ENCODE measurements at regions not wholly inside any gene's neighbourhood (a gene's known extent, or its start where the extent isn't known, plus 50 kb on each side); places are given as distances from the start of the nearest gene placed in this dataset.
A peak's percentile ranks its signal among the peaks of the same experiment; 100 is the strongest.

GRCh38 chr6:113412589-113413357 lies 444.4 kb upstream of the MARCKS start:
- Histone ChIP-seq H3K27ac (ENCODE audit: low read depth) (no peak overlapping the region), H3K36me3 (ENCODE audit: insufficient read depth) (no peaks in the 10 kb centered on the region), H3K4me1 (ENCODE audit: insufficient read depth) (no peaks in the 10 kb centered on the region), H3K4me3 (ENCODE audit: low read depth, low read length) (no peak overlapping the region)
- no peak for DNase-seq (ENCODE audit: extremely low spot score)
- 99% methylated on average over 1 of the region's 1 CpG for WGBS

GRCh38 chr6:113414511-113414910 lies 442.6 kb upstream of the MARCKS start:
- no peak overlapping the region for H3K4me3 ChIP-seq (ENCODE audit: low read depth, low read length)
- WGBS: 25% methylated on average over 3 of the region's 3 CpGs
- no peak overlapping the region for H3K27ac ChIP-seq (ENCODE audit: low read depth)
- no peak for DNase-seq (ENCODE audit: extremely low spot score)
- H3K36me3 ChIP-seq (ENCODE audit: insufficient read depth): no peaks in the 10 kb centered on the region
- no peaks in the 10 kb centered on the region for H3K4me1 ChIP-seq (ENCODE audit: insufficient read depth)

DNA sequence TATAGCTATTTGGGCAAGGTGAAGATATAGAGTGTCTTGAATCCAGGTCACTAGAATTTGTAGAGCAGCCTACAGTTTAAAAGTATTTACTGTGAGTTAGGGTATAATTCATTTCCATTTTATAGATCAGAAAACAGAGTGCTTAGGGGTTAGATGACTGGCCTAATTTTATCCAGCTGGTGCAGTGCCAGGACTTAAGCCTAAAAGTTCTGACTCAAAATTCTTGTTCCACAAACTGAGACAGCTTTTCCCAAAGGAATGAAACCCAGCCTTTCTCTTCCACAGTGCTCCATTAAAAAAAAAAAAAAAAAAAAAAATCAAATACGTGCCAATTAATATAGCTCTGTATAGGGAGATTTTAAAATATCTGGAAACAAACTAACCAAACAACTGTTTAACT lies 441.0 kb upstream of the MARCKS start:
- WGBS: 71% methylated on average over 1 of the region's 1 CpG
- H3K36me3 ChIP-seq (ENCODE audit: insufficient read depth): no peaks in the 10 kb centered on the region
- no peaks in the 10 kb centered on the region for H3K4me1 ChIP-seq (ENCODE audit: insufficient read depth)
- DNase-seq (ENCODE audit: extremely low spot score): no peak
- H3K4me3 ChIP-seq (ENCODE audit: low read depth, low read length): no peak overlapping the region
- H3K27ac ChIP-seq (ENCODE audit: low read depth): no peak overlapping the region

- H3K36me3 ChIP-seq (ENCODE audit: insufficient read depth): no peaks in the 10 kb centered on the region
- DNase-seq (ENCODE audit: extremely low spot score): no peak
- WGBS: 65% methylated on average over 1 of the region's 1 CpG
- H3K4me1 ChIP-seq (ENCODE audit: insufficient read depth): no peaks in the 10 kb centered on the region
- H3K4me3 ChIP-seq (ENCODE audit: low read depth, low read length): no peak overlapping the region
- H3K27ac ChIP-seq (ENCODE audit: low read depth): no peak overlapping the region
Measured at GRCh38 chr6:113420290-113420689, 436.9 kb upstream of the MARCKS start.

DNA sequence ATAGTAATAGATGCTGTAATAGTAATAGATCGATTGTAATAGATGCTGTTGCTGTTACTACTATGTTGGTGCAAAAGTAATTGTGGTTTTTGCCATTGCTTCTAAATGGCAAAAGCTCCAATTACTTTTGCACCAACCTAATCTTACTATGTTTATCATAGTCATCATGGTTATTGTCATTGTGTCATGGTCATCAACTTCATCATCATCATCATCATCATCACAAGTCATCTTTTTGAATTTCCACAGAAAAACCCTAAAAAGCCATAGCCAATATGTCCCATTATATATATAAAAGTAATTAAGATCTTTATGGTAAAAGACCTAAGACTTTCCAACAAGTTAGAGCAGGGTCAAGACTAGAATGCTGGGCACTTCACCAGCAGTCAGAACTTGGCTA lies 435.1 kb upstream of the MARCKS start:
- Histone ChIP-seq H3K36me3 (ENCODE audit: insufficient read depth) (no peaks in the 10 kb centered on the region), H3K4me3 (ENCODE audit: low read depth, low read length) (no peak overlapping the region), H3K27ac (ENCODE audit: low read depth) (no peak overlapping the region), H3K4me1 (ENCODE audit: insufficient read depth) (no peaks in the 10 kb centered on the region)
- 92% methylated on average over 1 of the region's 1 CpG for WGBS
- no peak for DNase-seq (ENCODE audit: extremely low spot score)

- H3K4me1 ChIP-seq (ENCODE audit: insufficient read depth): no peaks in the 10 kb centered on the region
- DNase-seq (ENCODE audit: extremely low spot score): no peak
- WGBS: 72% methylated on average over 1 of the region's 1 CpG
- no peaks in the 10 kb centered on the region for H3K36me3 ChIP-seq (ENCODE audit: insufficient read depth)
- no peak overlapping the region for H3K4me3 ChIP-seq (ENCODE audit: low read depth, low read length)
- no peak overlapping the region for H3K27ac ChIP-seq (ENCODE audit: low read depth)
Measured at GRCh38 chr6:113423956-113424355, 433.2 kb upstream of the MARCKS start.

DNA sequence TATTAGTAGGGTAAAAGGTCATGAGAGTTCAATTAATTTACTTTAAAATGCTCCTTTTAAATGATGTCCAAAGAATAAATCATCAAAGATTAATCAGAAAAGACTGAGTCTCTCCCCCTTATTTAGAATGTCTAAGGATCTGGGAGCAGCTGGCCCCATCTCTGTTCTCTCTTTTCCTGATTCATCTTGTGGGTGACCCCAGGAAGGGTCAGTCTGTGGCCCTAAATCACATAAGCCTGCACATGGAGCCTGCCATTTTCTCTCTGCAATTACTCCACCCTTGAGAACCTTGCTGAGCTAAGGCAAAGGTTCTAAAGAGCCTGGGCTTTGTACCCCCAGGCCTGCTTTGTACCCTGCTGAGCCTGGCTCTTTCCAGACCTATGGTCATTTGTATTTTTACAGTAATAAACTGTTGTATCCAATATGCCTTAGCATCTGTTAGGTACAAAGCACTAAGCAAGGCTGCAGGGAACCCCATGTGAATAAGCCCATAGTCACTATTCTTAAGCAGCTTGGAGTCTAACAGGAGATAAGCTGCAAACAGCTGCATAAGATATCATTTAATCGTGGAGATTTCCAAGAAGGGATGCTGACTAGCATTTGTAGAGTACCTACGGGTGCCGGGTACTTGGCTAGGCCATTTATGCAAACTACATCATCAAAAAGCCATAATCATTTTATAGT lies 431.0 kb upstream of the MARCKS start:
- 63% methylated on average over 3 of the region's 3 CpGs for WGBS
- Histone ChIP-seq H3K4me1 (ENCODE audit: insufficient read depth) (no peaks in the 10 kb centered on the region), H3K4me3 (ENCODE audit: low read depth, low read length) (no peak overlapping the region), H3K27ac (ENCODE audit: low read depth) (no peak overlapping the region), H3K36me3 (ENCODE audit: insufficient read depth) (no peaks in the 10 kb centered on the region)
- DNase-seq (ENCODE audit: extremely low spot score): no peak

GRCh38 chr6:113427617-113428016 lies 429.5 kb upstream of the MARCKS start:
- Histone ChIP-seq H3K4me1 (ENCODE audit: insufficient read depth) (no peaks in the 10 kb centered on the region), H3K4me3 (ENCODE audit: low read depth, low read length) (no peak overlapping the region), H3K27ac (ENCODE audit: low read depth) (no peak overlapping the region), H3K36me3 (ENCODE audit: insufficient read depth) (no peaks in the 10 kb centered on the region)
- DNase-seq (ENCODE audit: extremely low spot score): no peak
- WGBS: 92% methylated on average over 2 of the region's 2 CpGs

DNA sequence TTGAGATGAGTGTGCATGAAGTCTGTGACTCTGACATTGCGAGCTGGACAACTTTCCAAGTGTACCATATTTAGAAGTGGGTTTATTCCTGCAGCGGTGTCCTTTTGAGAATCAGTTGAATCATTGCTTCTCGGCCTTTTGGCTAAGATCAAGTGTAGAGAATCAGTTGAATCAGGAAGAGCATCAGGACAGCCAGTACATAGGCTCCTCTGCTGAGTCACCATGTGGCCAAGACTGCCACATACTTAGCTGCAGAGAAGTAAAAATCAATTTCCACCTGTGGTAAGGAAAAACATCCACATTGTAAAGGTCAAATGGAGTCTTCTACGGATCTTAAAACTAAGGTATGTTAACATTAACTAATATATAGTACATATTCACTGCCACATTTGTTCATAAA lies 428.4 kb upstream of the MARCKS start:
- H3K4me1 ChIP-seq (ENCODE audit: insufficient read depth): no peaks in the 10 kb centered on the region
- no peaks in the 10 kb centered on the region for H3K36me3 ChIP-seq (ENCODE audit: insufficient read depth)
- 86% methylated on average over 4 of the region's 4 CpGs for WGBS
- no peak for DNase-seq (ENCODE audit: extremely low spot score)
- H3K4me3 ChIP-seq (ENCODE audit: low read depth, low read length): no peak overlapping the region
- no peak overlapping the region for H3K27ac ChIP-seq (ENCODE audit: low read depth)

DNA sequence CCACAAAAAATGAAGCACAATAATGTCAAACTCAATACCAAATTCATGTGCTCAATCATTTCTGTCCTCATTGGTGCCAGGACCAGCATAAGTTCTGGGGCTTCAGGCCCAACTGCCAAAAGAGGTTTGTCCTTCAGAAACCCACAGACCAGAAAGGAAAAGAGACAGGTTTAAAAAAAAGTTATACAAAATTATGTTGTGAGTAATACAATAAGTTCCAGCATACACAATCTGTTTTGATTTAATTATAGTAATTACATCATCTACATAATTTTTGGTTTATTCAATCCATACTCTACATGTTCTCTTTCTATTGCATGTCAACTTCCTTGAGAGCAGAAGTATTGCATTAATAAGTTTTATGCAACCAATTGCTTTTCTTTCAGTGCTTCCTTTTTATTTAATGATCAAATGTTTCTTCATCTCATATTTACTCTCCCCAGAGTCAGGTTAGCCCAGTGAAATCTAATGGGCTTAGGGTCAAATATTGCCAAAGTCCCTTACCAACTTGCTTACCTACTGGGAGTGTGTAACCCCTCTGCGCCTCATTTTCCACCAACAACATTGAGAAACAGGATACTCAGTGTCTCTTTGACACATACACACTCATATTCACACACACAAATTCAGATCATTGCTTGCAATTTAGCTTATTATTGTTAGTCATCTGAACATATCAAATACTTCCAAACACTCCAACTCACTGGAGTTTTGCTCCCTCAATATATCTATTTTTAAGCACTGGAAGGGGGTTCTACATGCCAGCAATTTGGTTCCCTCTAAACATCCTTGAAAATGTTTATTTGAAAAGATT lies 424.4 kb upstream of the MARCKS start:
- DNase-seq (ENCODE audit: extremely low spot score): no peak
- no peaks in the 10 kb centered on the region for H3K4me1 ChIP-seq (ENCODE audit: insufficient read depth)
- H3K27ac ChIP-seq (ENCODE audit: low read depth): peak overlapping the region; percentile 38
- no peak overlapping the region for H3K4me3 ChIP-seq (ENCODE audit: low read depth, low read length)
- no peaks in the 10 kb centered on the region for H3K36me3 ChIP-seq (ENCODE audit: insufficient read depth)
- WGBS: 89% methylated on average over 1 of the region's 1 CpG

GRCh38 chr6:113433335-113433991 lies 423.7 kb upstream of the MARCKS start:
- Histone ChIP-seq H3K36me3 (ENCODE audit: insufficient read depth) (no peaks in the 10 kb centered on the region), H3K4me3 (ENCODE audit: low read depth, low read length) (no peak overlapping the region), H3K4me1 (ENCODE audit: insufficient read depth) (no peaks in the 10 kb centered on the region), H3K27ac (ENCODE audit: low read depth) (peak overlapping the region; percentile 3)
- WGBS: 18% methylated on average over 6 of the region's 6 CpGs
- DNase-seq (ENCODE audit: extremely low spot score): peak; percentile 45

GRCh38 chr6:113434641-113435040 lies 422.5 kb upstream of the MARCKS start:
- Histone ChIP-seq H3K36me3 (ENCODE audit: insufficient read depth) (no peaks in the 10 kb centered on the region), H3K4me1 (ENCODE audit: insufficient read depth) (no peaks in the 10 kb centered on the region), H3K27ac (ENCODE audit: low read depth) (no peak overlapping the region), H3K4me3 (ENCODE audit: low read depth, low read length) (no peak overlapping the region)
- WGBS: 76% methylated on average over 3 of the region's 3 CpGs
- no peak for DNase-seq (ENCODE audit: extremely low spot score)

- no peak for DNase-seq (ENCODE audit: extremely low spot score)
- Histone ChIP-seq H3K4me1 (ENCODE audit: insufficient read depth) (no peaks in the 10 kb centered on the region), H3K27ac (ENCODE audit: low read depth) (no peak overlapping the region), H3K36me3 (ENCODE audit: insufficient read depth) (no peaks in the 10 kb centered on the region), H3K4me3 (ENCODE audit: low read depth, low read length) (no peak overlapping the region)
- 47% methylated on average over 3 of the region's 3 CpGs for WGBS
Measured at GRCh38 chr6:113437566-113437965, 419.6 kb upstream of the MARCKS start.
